HepG2 (cell line): ENCODE measurements at regions not wholly inside any gene's neighbourhood (a gene's known extent, or its start where the extent isn't known, plus 50 kb on each side); places are given as distances from the start of the nearest gene placed in this dataset.

Source experiments
- ATAC-seq: fragments of 200-7000 bp; cut with Tn5 transposase; 3 replicates; pipeline ENCODE4 v1.9.1; 2020; ENCODE audit warnings: mild to moderate bottlenecking, moderate library complexity
- BruUV-seq: library from RNA; stranded (reverse); fragments of 400-500 nt; replicated peaks from 2 replicates; lab custom pipeline; 2021; lab: Mats Ljungman, UMichigan
- CTCF ChIA-PET: fragments of 300-600 bp; formaldehyde crosslinking; extraction: SDS; loops from one replicate; lab custom pipeline; 2021; ENCODE audit warnings: low total read pairs, inconsistent platforms, low intra/inter-chr PET ratio; lab: Yijun Ruan, JAX
- POLR2A ChIA-PET: fragments of 350-600 bp; sonication (Branson Sonifier 250); formaldehyde crosslinking; loops from one replicate; lab custom pipeline; 2020; ENCODE audit warnings: antibody characterized with exemption, inconsistent platforms; lab: Yijun Ruan, JAX
- DNase-seq: peaks from one replicate; pipeline ENCODE4 v3.0.0-alpha.2; 2015; ENCODE audit warnings: low spot score
- FAIRE-seq: peaks from 3 replicates; lab custom pipeline; 2011; peaks lifted over from hg19 to GRCh38; lab: Jason Lieb, UNC
- H2AFZ ChIP-seq: one replicate; pipeline ENCODE4 v1.6.1; 2011; ENCODE audit warnings: low read length, inconsistent platforms
- H3K27ac ChIP-seq: fragments of 300-600 bp; 3 replicates; pipeline ENCODE4 v1.8.0; 2011; ENCODE audit warnings: mixed run types, mild to moderate bottlenecking, mixed read lengths, low read length, inconsistent platforms; ENCODE audit not compliant: insufficient read depth; ENCODE audit errors: extremely low read length
- H3K27me3 ChIP-seq, 2 experiments: fragments of 200-600 bp in 1 of 2; 2 replicates in 1 of 2; 3 replicates in 1 of 2; pipeline versions ENCODE4 v1.6.0 to v1.8.0; 2011; ENCODE audit warnings: low read length in 2 of 2, mild to moderate bottlenecking in 2 of 2, moderate library complexity in 2 of 2, inconsistent platforms in 1 of 2; ENCODE audit not compliant: insufficient read depth in 2 of 2, control insufficient read depth in 1 of 2
- H3K36me3 ChIP-seq, 2 experiments: fragments of 200-600 bp in 1 of 2; replicated peaks in 1 of 2; 2 replicates in 1 of 2; 3 replicates in 1 of 2; pipeline versions ENCODE4 v1.5.1 to v1.8.0; 2011; ENCODE audit warnings: low read length in 2 of 2, inconsistent platforms in 1 of 2; ENCODE audit not compliant: insufficient read depth in 2 of 2, control insufficient read depth in 1 of 2
- H3K4me1 ChIP-seq: 2 replicates; pipeline ENCODE4 v1.5.1; 2012; ENCODE audit warnings: low read length, inconsistent platforms; ENCODE audit not compliant: insufficient read depth
- H3K4me2 ChIP-seq: 2 replicates; pipeline ENCODE4 v1.6.0; 2011; ENCODE audit warnings: low read depth, low read length, inconsistent platforms
- H3K4me3 ChIP-seq, 3 experiments: fragments of 200-600 bp in 1 of 3; sonication (generic), shearing (Covaris generic) in 1 of 3; replicated peaks in 1 of 3; 2 replicates each; pipeline ENCODE4 v1.5.1; 2011 to 2016; ENCODE audit warnings: low read length in 3 of 3, inconsistent platforms in 2 of 3, low read depth in 2 of 3, mild to moderate bottlenecking in 2 of 3, control low read depth in 1 of 3, mixed read lengths in 1 of 3; ENCODE audit not compliant: insufficient read depth in 1 of 3
- H3K79me2 ChIP-seq: one replicate; pipeline ENCODE4 v1.6.1; 2011; ENCODE audit warnings: low read length, inconsistent platforms; ENCODE audit not compliant: insufficient read depth
- H3K9ac ChIP-seq: 2 replicates; pipeline ENCODE4 v1.6.0; 2011; ENCODE audit warnings: mild to moderate bottlenecking, low read depth, low read length, inconsistent platforms; ENCODE audit not compliant: insufficient read depth
- H3K9me3 ChIP-seq: 2 replicates; pipeline ENCODE4 v1.5.1; 2012; ENCODE audit warnings: mild to moderate bottlenecking, low read length
- H4K20me1 ChIP-seq: 2 replicates; pipeline ENCODE4 v1.6.0; 2011; ENCODE audit warnings: inconsistent platforms, mild to moderate bottlenecking, low read length, moderate library complexity; ENCODE audit not compliant: insufficient read depth
- ATM ChIP-seq: fragments of 450-650 bp; IDR thresholded peaks from 2 replicates; pipeline ENCODE4 v1.7.1; 2017; ENCODE audit warnings: mild to moderate bottlenecking, borderline replicate concordance
- BHLHE40 ChIP-seq: IDR thresholded peaks from 2 replicates; pipeline ENCODE4 v1.6.1; 2011; ENCODE audit warnings: low read length, improper control_type of control experiment
- ISX ChIP-seq: sonication (generic); formaldehyde crosslinking; conservative IDR thresholded peaks from 2 replicates; pipeline ENCODE4 v1.5.0; 2020; ENCODE audit warnings: missing genetic modification reagents
- JARID2 ChIP-seq: sonication (generic); formaldehyde crosslinking; IDR thresholded peaks from 2 replicates; pipeline ENCODE4 v1.8.1; 2023; ENCODE audit warnings: missing genetic modification reagents, inconsistent platforms; ENCODE audit not compliant: insufficient replicate concordance
- KLF13 ChIP-seq: sonication (generic); formaldehyde crosslinking; IDR thresholded peaks from 2 replicates; pipeline ENCODE4 v1.4.0; 2020; ENCODE audit warnings: mild to moderate bottlenecking, missing genetic modification reagents
- MED8 ChIP-seq: sonication (generic); formaldehyde crosslinking; IDR thresholded peaks from 2 replicates; pipeline ENCODE4 v1.8.1; 2023; ENCODE audit warnings: mild to moderate bottlenecking, missing genetic modification reagents; ENCODE audit not compliant: insufficient replicate concordance
- PRDM10 ChIP-seq: sonication (generic); formaldehyde crosslinking; IDR thresholded peaks from 2 replicates; pipeline ENCODE4 v1.4.0; 2020; ENCODE audit warnings: low read depth, missing genetic modification reagents
- PREB ChIP-seq: sonication (generic); formaldehyde crosslinking; IDR thresholded peaks from 2 replicates; pipeline ENCODE4 v1.4.0; 2020; ENCODE audit warnings: missing genetic modification reagents
- RXRA ChIP-seq: sonication (generic); formaldehyde crosslinking; IDR thresholded peaks from 2 replicates; pipeline ENCODE4 v1.5.1; 2020; ENCODE audit warnings: missing genetic modification reagents
- SMARCE1 ChIP-seq: fragments of 450-650 bp; IDR thresholded peaks from 2 replicates; pipeline ENCODE4 v1.6.1; 2017; ENCODE audit warnings: borderline replicate concordance
- SMC3 ChIP-seq: IDR thresholded peaks from 2 replicates; pipeline ENCODE4 v1.6.1; 2011; ENCODE audit warnings: low read length, improper control_type of control experiment
- ZFP36 ChIP-seq: fragments of 150-350 bp; IDR thresholded peaks from 2 replicates; pipeline ENCODE4 v1.6.1; 2018; ENCODE audit warnings: borderline replicate concordance, low read length, low read depth; ENCODE audit not compliant: partially characterized antibody
- ZNF12 ChIP-seq: sonication (generic); formaldehyde crosslinking; IDR thresholded peaks from 2 replicates; pipeline ENCODE4 v1.5.0; 2020; ENCODE audit warnings: missing genetic modification reagents
- WGBS: methylation state at CpG from one replicate; pipeline ENCODE4 v1.1.6; 2017; ENCODE audit warnings: low lambda C conversion rate; 5-methylcytosine and 5-hydroxymethylcytosine counted together
- in situ Hi-C: cut with HindIII; loops from 2 replicates; pipeline ENCODE4 v1.10.0; 2017; ENCODE audit warnings: low pct_unique_long_range_greater_than_20kb; ENCODE audit not compliant: extremely low pct_ligation_motif_present
- intact Hi-C: fragments of 100-400 bp; cut with micrococcal nuclease; formaldehyde crosslinking; loops from one replicate; pipeline ENCODE4 v1.10.0; 2022; ENCODE audit not compliant: unreplicated experiment
- TF ChIP-seq, protein P1 (sequence below): sonication (generic); formaldehyde crosslinking; IDR thresholded peaks from 2 replicates; pipeline ENCODE4 v1.4.0; 2020; ENCODE audit warnings: mild to moderate bottlenecking, missing genetic modification reagents
- TF ChIP-seq, protein P2 (sequence below): IDR thresholded peaks from 2 replicates; pipeline ENCODE4 v1.6.1; 2016; ENCODE audit warnings: missing biosample characterization, missing genetic modification reagents, low read depth
- TF ChIP-seq, protein P3 (sequence below): sonication (generic); formaldehyde crosslinking; IDR thresholded peaks from 2 replicates; pipeline ENCODE4 v1.5.1; 2020; ENCODE audit warnings: missing genetic modification reagents, mild to moderate bottlenecking, borderline replicate concordance

DNA sequence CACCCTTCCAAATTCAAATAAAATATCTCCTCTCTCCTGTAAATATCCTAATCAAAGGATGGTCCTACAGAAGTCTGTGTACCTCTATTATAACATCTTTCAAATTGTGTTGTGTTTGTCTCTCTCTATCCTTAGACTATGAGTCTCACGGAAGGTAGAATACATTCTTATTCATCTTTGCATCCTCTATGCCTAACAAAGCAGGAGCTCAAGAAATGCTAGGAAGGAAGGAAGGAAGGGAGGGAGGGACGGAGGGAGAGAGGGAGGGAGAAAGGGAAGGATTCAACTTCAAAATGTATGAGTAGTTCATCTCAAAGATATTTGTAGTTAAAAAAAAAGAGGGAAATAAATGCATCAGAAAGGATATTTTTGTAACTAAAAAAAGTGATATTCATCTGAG lies 150.0 kb downstream of the RTP4 start:
- H3K9me3 ChIP-seq = no peaks in the 10 kb centered on the region
- H3K9ac ChIP-seq = no peak overlapping the region
- no peak overlapping the region for H2AFZ ChIP-seq
- in situ Hi-C loops (no loop called here), intact Hi-C loops (no loop called here)
- no TSS peak for BruUV-seq
- no peaks in the 10 kb centered on the region for H4K20me1 ChIP-seq
- H3K4me2 ChIP-seq = no peak overlapping the region
- WGBS = 24% methylated on average over 2 of the region's 2 CpGs
- H3K36me3 ChIP-seq = no peaks in the 10 kb centered on the region
- H3K4me1 ChIP-seq = no peaks in the 10 kb centered on the region
- no peaks in the 10 kb centered on the region for H3K79me2 ChIP-seq
- no peak overlapping the region for H3K4me3 ChIP-seq
- no peaks in the 10 kb centered on the region for H3K27me3 ChIP-seq
- FAIRE-seq = no peak
- ChIA-PET CTCF (no interaction called here), POLR2A (no interaction called here)
- H3K27ac ChIP-seq = no peak overlapping the region
- DNase-seq = no peak
- TF ChIP-seq ZNF12 (no peak), SMARCE1 (no peak), SMC3 (no peak), ZFP36 (no peak), JARID2 (no peak), ISX (CRISPR knock-in tag) (no peak), RXRA (CRISPR knock-in tag) (no peak), MED8 (no peak), ATM (no peak), BHLHE40 (no peak), PRDM10 (CRISPR knock-in tag) (no peak), PREB (CRISPR knock-in tag) (no peak), KLF13 (CRISPR knock-in tag) (no peak)
- TF ChIP-seq, protein P1, sequence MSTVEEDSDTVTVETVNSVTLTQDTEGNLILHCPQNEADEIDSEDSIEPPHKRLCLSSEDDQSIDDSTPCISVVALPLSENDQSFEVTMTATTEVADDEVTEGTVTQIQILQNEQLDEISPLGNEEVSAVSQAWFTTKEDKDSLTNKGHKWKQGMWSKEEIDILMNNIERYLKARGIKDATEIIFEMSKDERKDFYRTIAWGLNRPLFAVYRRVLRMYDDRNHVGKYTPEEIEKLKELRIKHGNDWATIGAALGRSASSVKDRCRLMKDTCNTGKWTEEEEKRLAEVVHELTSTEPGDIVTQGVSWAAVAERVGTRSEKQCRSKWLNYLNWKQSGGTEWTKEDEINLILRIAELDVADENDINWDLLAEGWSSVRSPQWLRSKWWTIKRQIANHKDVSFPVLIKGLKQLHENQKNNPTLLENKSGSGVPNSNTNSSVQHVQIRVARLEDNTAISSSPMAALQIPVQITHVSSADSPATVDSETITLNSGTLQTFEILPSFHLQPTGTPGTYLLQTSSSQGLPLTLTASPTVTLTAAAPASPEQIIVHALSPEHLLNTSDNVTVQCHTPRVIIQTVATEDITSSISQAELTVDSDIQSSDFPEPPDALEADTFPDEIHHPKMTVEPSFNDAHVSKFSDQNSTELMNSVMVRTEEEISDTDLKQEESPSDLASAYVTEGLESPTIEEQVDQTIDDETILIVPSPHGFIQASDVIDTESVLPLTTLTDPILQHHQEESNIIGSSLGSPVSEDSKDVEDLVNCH (CRISPR knock-in tag) = no peak
- TF ChIP-seq, protein P2, sequence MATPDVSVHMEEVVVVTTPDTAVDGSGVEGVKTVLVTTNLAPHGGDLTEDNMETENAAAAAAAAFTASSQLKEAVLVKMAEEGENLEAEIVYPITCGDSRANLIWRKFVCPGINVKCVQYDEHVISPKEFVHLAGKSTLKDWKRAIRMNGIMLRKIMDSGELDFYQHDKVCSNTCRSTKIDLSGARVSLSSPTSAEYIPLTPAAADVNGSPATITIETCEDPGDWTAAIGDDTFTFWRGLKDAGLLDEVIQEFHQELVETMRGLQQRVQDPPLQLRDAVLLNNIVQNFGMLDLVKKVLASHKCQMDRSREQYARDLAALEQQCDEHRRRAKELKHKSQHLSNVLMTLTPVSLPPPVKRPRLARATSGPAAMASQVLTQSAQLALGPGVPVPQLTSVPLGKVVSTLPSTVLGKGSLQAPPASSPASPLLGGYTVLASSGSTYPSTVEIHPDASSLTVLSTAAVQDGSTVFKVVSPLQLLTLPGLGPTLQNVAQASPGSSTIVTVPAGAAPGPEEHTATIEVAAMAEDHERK (CRISPR knock-in tag) = no peak
- TF ChIP-seq, protein P3, sequence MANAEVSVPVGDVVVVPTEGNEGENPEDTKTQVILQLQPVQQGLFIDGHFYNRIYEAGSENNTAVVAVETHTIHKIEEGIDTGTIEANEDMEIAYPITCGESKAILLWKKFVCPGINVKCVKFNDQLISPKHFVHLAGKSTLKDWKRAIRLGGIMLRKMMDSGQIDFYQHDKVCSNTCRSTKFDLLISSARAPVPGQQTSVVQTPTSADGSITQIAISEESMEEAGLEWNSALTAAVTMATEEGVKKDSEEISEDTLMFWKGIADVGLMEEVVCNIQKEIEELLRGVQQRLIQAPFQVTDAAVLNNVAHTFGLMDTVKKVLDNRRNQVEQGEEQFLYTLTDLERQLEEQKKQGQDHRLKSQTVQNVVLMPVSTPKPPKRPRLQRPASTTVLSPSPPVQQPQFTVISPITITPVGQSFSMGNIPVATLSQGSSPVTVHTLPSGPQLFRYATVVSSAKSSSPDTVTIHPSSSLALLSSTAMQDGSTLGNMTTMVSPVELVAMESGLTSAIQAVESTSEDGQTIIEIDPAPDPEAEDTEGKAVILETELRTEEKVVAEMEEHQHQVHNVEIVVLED (CRISPR knock-in tag) = no peak
- ATAC-seq = no peak
